ENCODE measurements at regions not wholly inside any gene's neighbourhood (a gene's known extent, or its start where the extent isn't known, plus 50 kb on each side); places are given as distances from the start of the nearest gene placed in this dataset.

DNA sequence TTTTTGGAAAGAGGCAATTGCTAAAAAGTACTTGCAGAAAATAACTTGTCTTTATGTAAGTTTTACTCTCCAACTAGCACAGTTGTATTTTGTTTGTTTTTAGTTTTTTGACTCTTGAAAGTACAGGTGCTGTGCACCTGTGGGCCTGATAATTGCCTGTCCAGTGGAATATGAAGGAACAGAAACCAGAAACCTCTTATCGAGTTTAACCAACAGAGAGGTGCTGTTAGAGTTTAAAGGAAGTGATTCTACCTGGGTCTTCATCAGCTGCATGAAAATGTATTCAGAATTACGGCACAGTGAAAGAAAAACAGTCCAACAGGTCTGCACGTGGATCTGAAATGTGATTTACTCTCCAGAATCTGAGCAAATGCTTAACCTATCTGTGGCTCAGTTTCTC, 326.6 kb upstream of the POM121L12 start:
- TF ChIP-seq, protein P1, sequence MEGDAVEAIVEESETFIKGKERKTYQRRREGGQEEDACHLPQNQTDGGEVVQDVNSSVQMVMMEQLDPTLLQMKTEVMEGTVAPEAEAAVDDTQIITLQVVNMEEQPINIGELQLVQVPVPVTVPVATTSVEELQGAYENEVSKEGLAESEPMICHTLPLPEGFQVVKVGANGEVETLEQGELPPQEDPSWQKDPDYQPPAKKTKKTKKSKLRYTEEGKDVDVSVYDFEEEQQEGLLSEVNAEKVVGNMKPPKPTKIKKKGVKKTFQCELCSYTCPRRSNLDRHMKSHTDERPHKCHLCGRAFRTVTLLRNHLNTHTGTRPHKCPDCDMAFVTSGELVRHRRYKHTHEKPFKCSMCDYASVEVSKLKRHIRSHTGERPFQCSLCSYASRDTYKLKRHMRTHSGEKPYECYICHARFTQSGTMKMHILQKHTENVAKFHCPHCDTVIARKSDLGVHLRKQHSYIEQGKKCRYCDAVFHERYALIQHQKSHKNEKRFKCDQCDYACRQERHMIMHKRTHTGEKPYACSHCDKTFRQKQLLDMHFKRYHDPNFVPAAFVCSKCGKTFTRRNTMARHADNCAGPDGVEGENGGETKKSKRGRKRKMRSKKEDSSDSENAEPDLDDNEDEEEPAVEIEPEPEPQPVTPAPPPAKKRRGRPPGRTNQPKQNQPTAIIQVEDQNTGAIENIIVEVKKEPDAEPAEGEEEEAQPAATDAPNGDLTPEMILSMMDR (IDR thresholded peaks at IDR 0.05): no peak
- no peak for TF ChIP-seq POLR2AphosphoS5 (IDR thresholded peaks at IDR 0.05)
